Endothelial cell of umbilical vein (primary cell): ENCODE measurements at regions not wholly inside any gene's neighbourhood (a gene's known extent, or its start where the extent isn't known, plus 50 kb on each side); places are given as distances from the start of the nearest gene placed in this dataset.

Source experiments
- BruUV-seq: library from RNA; stranded (reverse); fragments of 400-500 nt; replicated peaks from 2 replicates; lab custom pipeline; 2021; lab: Mats Ljungman, UMichigan
- CTCF ChIA-PET: fragments of 300-600, 350-600 bp; sonication (Branson Sonifier 250); formaldehyde crosslinking; loops from one replicate; lab custom pipeline; 2021; ENCODE audit warnings: antibody characterized with exemption, inconsistent platforms; lab: Charles Lee
- POLR2A ChIA-PET: fragments of 300-600, 350-600 bp; sonication (Branson Sonifier 250); formaldehyde crosslinking; loops from one replicate; lab custom pipeline; 2021; ENCODE audit warnings: antibody characterized with exemption, inconsistent platforms; lab: Charles Lee
- DNase-seq: peaks from one replicate; pipeline ENCODE4 v3.0.0-alpha.2; 2011; ENCODE audit warnings: low read depth, low spot score
- FAIRE-seq: peaks from 2 replicates; lab custom pipeline; 2011; peaks lifted over from hg19 to GRCh38; lab: Jason Lieb, UNC
- H2AFZ ChIP-seq: 2 replicates; pipeline ENCODE4 v1.6.0; 2012; ENCODE audit warnings: low read depth, low read length, control low read depth, inconsistent platforms
- H3K27ac ChIP-seq: 2 replicates; pipeline ENCODE4 v1.5.1; 2011; ENCODE audit warnings: low read depth, mild to moderate bottlenecking, control low read depth, low read length, moderate library complexity; ENCODE audit not compliant: insufficient read depth
- H3K27me3 ChIP-seq, 2 experiments: 2 replicates each; pipeline versions ENCODE4 v1.6.0 to v1.6.1; 2011; ENCODE audit warnings: low read length in 2 of 2, mixed read lengths in 1 of 2; ENCODE audit not compliant: control insufficient read depth in 2 of 2, insufficient read depth in 2 of 2
- H3K36me3 ChIP-seq, 2 experiments: 2 replicates in 1 of 2; 3 replicates in 1 of 2; pipeline ENCODE4 v1.5.1; 2011; ENCODE audit warnings: low read length in 2 of 2, mild to moderate bottlenecking in 1 of 2, moderate library complexity in 1 of 2; ENCODE audit not compliant: control insufficient read depth in 2 of 2, insufficient read depth in 2 of 2; ENCODE audit errors: extremely low read depth in 1 of 2
- H3K4me1 ChIP-seq: 3 replicates; pipeline ENCODE4 v1.5.1; 2011; ENCODE audit warnings: mild to moderate bottlenecking, low read length; ENCODE audit not compliant: control insufficient read depth, insufficient read depth; ENCODE audit errors: extremely low read depth
- H3K4me2 ChIP-seq: 2 replicates; pipeline ENCODE4 v1.6.1; 2011; ENCODE audit warnings: low read length, control low read depth, mixed read lengths; ENCODE audit not compliant: insufficient read depth
- H3K4me3 ChIP-seq, 3 experiments: fragments of 200-600 bp in 1 of 3; sonication (generic), shearing (Covaris generic) in 1 of 3; replicated peaks in 1 of 3; 2 replicates each; pipeline ENCODE4 v1.5.1; 2011 to 2016; ENCODE audit warnings: control low read depth in 3 of 3, low read length in 3 of 3, mild to moderate bottlenecking in 2 of 3, inconsistent platforms in 1 of 3, low read depth in 1 of 3, moderate library complexity in 1 of 3; ENCODE audit not compliant: insufficient read depth in 1 of 3
- H3K79me2 ChIP-seq: 2 replicates; pipeline ENCODE4 v1.6.0; 2012; ENCODE audit warnings: low read length, inconsistent platforms; ENCODE audit not compliant: control insufficient read depth, insufficient read depth
- H3K9ac ChIP-seq: replicated peaks from 2 replicates; pipeline ENCODE3; 2011; ENCODE audit warnings: low read length, control low read depth; ENCODE audit not compliant: insufficient read depth; ENCODE audit errors: extremely low read depth
- H3K9me1 ChIP-seq: replicated peaks from 3 replicates; pipeline ENCODE4 v1.6.0; 2011; ENCODE audit warnings: mild to moderate bottlenecking, low read length; ENCODE audit not compliant: control insufficient read depth, insufficient read depth; ENCODE audit errors: extremely low read depth
- H3K9me3 ChIP-seq: replicated peaks from 2 replicates; pipeline ENCODE4 v1.5.1; 2012; ENCODE audit warnings: low read length, inconsistent platforms; ENCODE audit not compliant: control insufficient read depth, insufficient read depth
- H4K20me1 ChIP-seq: replicated peaks from 2 replicates; pipeline ENCODE3; 2011; ENCODE audit warnings: mild to moderate bottlenecking, low read length; ENCODE audit not compliant: control insufficient read depth, insufficient read depth; ENCODE audit errors: extremely low read depth
- EZH2 ChIP-seq: IDR thresholded peaks from 2 replicates; pipeline ENCODE4 v1.6.1; 2012; ENCODE audit warnings: borderline replicate concordance, low read depth, mild to moderate bottlenecking, moderate library complexity, low read length, inconsistent platforms; ENCODE audit not compliant: severe bottlenecking
- FOS ChIP-seq: IDR thresholded peaks from 2 replicates; pipeline ENCODE4 v1.6.1; 2011; ENCODE audit warnings: mild to moderate bottlenecking, low read length, moderate library complexity, borderline replicate concordance; ENCODE audit not compliant: insufficient read depth
- GATA2 ChIP-seq: IDR thresholded peaks from 2 replicates; pipeline ENCODE4 v1.7.0; 2011; ENCODE audit warnings: low read depth, mild to moderate bottlenecking, moderate library complexity, mixed read lengths, low read length; ENCODE audit not compliant: insufficient read length, insufficient read depth
- JUN ChIP-seq: IDR thresholded peaks from 2 replicates; pipeline ENCODE4 v1.6.1; 2011; ENCODE audit warnings: borderline replicate concordance, low read depth; ENCODE audit not compliant: insufficient read length, insufficient read depth
- MYC ChIP-seq: IDR thresholded peaks from one replicate; pipeline ENCODE4 v1.6.1; 2011; ENCODE audit warnings: mild to moderate bottlenecking, low read depth, low read length
- POLR2A ChIP-seq: IDR thresholded peaks from 2 replicates; pipeline ENCODE4 v1.6.1; 2012; ENCODE audit warnings: low read depth, mild to moderate bottlenecking, control low read depth, low read length
- POLR2AphosphoS5 ChIP-seq: IDR thresholded peaks from 2 replicates; pipeline ENCODE4 v1.6.1; 2012; ENCODE audit warnings: low read depth, mild to moderate bottlenecking, control low read depth, low read length, moderate library complexity; ENCODE audit not compliant: insufficient read depth
- dilution Hi-C: fragments of 300-500 bp; cut with MboI; formaldehyde crosslinking; loops from one replicate; pipeline ENCODE4 v1.15.0; 2019; ENCODE audit warnings: low sequenced_read_pairs; ENCODE audit not compliant: extremely low pct_ligation_motif_present
- intact Hi-C: fragments of 100-400 bp; cut with micrococcal nuclease; formaldehyde crosslinking; loops from one replicate; pipeline ENCODE4 v1.10.0; 2022
- TF ChIP-seq, protein P1 (sequence below), 2 donors: IDR thresholded peaks; 1 replicate in 1 of 2; 2 replicates in 1 of 2; pipeline ENCODE4 v1.5.1; 2011; ENCODE audit warnings: low read length in 2 of 2, mild to moderate bottlenecking in 2 of 2, moderate library complexity in 2 of 2, control low read depth in 1 of 2, inconsistent platforms in 1 of 2, low read depth in 1 of 2; ENCODE audit not compliant: insufficient read depth in 1 of 2; ENCODE audit errors: extremely low read depth in 1 of 2
- TF ChIP-seq, protein P2 (sequence below): IDR thresholded peaks from 2 replicates; pipeline ENCODE4 v1.6.1; 2011; ENCODE audit not compliant: insufficient read depth, insufficient read length

DNA sequence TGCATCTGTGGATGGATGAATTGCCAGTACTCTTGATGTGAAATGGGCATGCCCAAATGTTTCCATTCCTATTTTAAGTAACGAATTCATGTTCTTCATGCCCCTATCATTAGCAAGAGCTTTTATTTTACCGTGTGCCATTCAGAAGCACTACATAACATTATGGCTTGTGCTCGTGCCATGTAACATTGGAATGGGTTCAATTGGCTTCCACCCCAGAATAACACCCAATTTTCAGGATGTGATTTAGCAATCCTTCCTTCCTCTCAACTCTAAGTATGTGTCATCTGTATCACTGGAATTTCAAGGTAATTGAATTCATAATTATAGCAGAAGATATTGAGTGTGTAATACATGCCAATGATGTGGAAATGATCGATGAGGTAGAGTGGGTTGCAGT is 145.8 kb upstream of the TMPO start:
- intact Hi-C loops, result no loop called here
- Histone ChIP-seq H3K9ac (no peak overlapping the region), H3K79me2 (no peaks in the 10 kb centered on the region), H4K20me1 (no peaks in the 10 kb centered on the region), H3K27me3 (no peaks in the 10 kb centered on the region), H2AFZ (no peak overlapping the region), H3K4me1 (peaks cover 27% of the 10 kb centered on the region), H3K9me3 (no peaks in the 10 kb centered on the region), H3K9me1 (no peaks in the 10 kb centered on the region), H3K36me3 (no peaks in the 10 kb centered on the region), H3K4me3 (no peak overlapping the region), H3K4me2 (no peak overlapping the region), H3K27ac (no peak overlapping the region)
- dilution Hi-C loops, result no loop called here
- ChIA-PET CTCF (interaction anchor here (0.6 to 3.3 kb wide), 2 partner anchors 141 to 143 kb away, joined by 3 to 15 read pairs; no protein-coding TSS in a partner anchor), POLR2A (no interaction called here)
- no TSS peak for BruUV-seq
- no peak for TF ChIP-seq EZH2
- TF ChIP-seq FOS, result peak; percentile 52
- peak; percentile 42 for TF ChIP-seq GATA2
- TF ChIP-seq, protein P1, sequence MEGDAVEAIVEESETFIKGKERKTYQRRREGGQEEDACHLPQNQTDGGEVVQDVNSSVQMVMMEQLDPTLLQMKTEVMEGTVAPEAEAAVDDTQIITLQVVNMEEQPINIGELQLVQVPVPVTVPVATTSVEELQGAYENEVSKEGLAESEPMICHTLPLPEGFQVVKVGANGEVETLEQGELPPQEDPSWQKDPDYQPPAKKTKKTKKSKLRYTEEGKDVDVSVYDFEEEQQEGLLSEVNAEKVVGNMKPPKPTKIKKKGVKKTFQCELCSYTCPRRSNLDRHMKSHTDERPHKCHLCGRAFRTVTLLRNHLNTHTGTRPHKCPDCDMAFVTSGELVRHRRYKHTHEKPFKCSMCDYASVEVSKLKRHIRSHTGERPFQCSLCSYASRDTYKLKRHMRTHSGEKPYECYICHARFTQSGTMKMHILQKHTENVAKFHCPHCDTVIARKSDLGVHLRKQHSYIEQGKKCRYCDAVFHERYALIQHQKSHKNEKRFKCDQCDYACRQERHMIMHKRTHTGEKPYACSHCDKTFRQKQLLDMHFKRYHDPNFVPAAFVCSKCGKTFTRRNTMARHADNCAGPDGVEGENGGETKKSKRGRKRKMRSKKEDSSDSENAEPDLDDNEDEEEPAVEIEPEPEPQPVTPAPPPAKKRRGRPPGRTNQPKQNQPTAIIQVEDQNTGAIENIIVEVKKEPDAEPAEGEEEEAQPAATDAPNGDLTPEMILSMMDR (IDR thresholded peaks at IDR 0.05; ENCODE audit: extremely low read depth in 1 of 2, insufficient read depth in 1 of 2, low read depth in 1 of 2, low read length in 2 of 2), result no peak
- TF ChIP-seq MYC, result no peak
- TF ChIP-seq, protein P2, sequence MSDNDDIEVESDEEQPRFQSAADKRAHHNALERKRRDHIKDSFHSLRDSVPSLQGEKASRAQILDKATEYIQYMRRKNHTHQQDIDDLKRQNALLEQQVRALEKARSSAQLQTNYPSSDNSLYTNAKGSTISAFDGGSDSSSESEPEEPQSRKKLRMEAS, result no peak
- TF ChIP-seq JUN, result peak; percentile 35
- TF ChIP-seq POLR2A, result no peak
- peak; percentile 42 for TF ChIP-seq POLR2AphosphoS5
- FAIRE-seq (no peak), DNase-seq (peak; percentile 40)
